GM12872 (cell line): ENCODE measurements at regions not wholly inside any gene's neighbourhood (a gene's known extent, or its start where the extent isn't known, plus 50 kb on each side); places are given as distances from the start of the nearest gene placed in this dataset.

Experiments used
- TF ChIP-seq, protein P1 (sequence below): IDR thresholded peaks from 3 replicates; pipeline ENCODE4 v1.5.1; 2011; ENCODE audit warnings: low read depth, mild to moderate bottlenecking, low read length, moderate library complexity; ENCODE audit not compliant: insufficient read depth

DNA sequence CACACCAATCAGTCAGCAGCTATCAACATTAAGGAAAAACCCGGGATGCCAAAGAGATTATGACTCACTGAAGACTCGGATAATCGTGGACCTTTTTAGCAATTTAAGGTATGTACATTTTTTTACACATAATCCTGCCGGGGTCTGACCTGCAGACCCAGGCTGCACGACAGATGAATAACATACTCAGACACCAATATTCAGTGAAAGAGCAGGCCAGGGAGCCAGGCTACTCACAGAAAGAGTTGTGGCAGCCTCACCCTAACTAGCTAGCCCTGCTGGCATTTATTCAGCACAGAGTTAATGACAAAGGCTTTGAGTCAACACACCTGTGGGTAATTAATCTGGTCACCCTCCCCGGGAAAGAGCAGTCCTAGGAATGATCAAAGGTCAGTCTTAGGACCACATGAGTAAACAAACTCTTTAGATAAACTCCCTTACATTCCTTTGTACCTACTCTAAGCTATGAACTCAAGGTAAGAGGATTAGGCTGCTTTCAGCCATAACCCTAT is 727.5 kb downstream of the TBL1XR1 start:
- TF ChIP-seq, protein P1, sequence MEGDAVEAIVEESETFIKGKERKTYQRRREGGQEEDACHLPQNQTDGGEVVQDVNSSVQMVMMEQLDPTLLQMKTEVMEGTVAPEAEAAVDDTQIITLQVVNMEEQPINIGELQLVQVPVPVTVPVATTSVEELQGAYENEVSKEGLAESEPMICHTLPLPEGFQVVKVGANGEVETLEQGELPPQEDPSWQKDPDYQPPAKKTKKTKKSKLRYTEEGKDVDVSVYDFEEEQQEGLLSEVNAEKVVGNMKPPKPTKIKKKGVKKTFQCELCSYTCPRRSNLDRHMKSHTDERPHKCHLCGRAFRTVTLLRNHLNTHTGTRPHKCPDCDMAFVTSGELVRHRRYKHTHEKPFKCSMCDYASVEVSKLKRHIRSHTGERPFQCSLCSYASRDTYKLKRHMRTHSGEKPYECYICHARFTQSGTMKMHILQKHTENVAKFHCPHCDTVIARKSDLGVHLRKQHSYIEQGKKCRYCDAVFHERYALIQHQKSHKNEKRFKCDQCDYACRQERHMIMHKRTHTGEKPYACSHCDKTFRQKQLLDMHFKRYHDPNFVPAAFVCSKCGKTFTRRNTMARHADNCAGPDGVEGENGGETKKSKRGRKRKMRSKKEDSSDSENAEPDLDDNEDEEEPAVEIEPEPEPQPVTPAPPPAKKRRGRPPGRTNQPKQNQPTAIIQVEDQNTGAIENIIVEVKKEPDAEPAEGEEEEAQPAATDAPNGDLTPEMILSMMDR: no peak

DNA sequence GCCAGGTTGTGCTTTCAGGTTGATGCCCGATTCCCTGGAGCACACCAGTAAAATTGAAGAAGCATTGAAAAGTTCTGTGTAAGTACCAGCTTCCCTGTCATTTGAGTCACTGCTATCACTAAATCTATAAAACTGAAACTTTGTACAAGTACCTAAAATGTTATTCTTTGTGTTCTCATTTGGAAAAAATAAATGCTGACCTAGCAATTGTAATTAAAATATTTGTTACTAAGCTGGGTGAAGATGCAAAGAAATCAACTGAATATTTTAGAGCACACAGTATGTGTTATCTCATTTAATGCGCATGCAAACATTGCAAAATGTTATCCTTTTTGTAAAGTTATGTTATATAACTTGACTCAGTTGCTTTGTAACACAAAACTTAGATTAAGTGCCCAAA is 733.7 kb downstream of the TBL1XR1 start:
- TF ChIP-seq, protein P1: no peak

DNA sequence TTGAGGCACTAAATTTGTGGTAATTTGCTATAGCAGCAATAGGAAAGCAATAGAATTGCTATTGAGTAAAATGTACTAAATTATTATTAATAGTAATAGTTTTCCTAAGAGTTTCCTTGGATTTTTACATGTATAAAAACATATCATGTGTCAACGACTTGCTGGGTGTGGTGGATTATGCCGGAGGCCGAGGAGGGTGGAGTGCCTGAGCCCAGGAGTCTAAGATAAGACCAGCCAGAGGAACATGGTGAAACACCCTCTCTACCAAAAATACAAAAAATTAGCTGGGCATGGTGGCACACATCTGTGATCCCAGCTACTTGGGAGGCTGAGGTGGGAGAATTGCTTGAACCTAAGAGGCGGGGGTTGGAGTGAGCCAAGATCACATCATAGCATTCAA is 749.9 kb downstream of the TBL1XR1 start:
- TF ChIP-seq, protein P1: no peak

DNA sequence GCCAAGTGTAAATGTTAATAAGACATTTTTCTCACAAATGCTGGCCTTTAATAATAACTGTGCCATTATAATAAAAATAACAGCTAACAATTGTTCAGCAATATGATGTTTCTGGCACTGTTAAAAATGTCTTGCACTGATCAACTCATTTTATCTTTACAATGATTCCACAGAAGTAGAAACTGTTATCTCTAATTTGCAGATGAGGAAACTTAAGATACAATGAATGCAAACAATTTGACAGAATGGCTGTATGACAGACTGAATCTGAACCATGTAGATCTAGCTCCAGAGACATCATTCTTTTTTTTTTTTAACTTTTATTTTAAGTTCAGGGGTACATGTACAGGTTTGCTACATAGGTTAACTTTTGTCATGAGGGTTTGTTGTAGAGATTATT is 755.0 kb downstream of the TBL1XR1 start:
- TF ChIP-seq, protein P1: no peak

DNA sequence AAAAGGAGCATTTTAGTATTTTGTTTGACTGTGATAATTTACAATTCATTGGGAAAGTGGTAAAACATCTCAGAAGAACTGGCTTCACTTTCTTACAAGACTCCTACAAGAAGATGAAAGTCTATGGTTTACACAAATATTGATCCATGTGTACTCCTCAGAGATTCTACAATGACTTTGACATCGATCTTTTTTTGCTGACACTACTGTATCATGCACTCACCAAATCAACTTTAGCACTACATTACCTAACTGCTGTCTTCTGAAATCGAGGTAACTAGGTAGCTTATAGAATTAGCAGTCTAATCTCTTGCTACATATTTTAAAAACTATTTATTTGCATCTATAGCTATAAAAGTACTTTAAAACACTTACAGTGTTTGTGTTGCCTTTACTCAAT is 757.6 kb downstream of the TBL1XR1 start:
- TF ChIP-seq, protein P1: no peak

DNA sequence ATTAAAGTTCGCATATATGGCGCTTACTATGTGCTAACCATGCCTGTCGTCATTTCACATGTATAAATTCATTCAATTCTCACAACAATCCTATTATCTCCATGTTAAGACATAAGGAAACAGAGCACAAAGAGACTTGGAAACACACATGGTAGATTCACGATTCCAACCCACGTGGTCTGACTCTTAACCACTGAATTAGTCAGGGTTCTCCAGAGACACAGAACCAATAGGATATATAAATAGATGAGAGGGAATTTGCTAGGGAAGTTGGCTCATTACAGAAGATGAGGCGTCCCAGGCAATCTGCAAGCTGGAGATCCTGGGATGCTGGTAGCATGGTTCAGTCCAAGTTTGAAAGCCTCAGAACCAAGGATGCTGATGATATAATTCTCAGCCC is 765.3 kb downstream of the TBL1XR1 start:
- TF ChIP-seq, protein P1: no peak

DNA sequence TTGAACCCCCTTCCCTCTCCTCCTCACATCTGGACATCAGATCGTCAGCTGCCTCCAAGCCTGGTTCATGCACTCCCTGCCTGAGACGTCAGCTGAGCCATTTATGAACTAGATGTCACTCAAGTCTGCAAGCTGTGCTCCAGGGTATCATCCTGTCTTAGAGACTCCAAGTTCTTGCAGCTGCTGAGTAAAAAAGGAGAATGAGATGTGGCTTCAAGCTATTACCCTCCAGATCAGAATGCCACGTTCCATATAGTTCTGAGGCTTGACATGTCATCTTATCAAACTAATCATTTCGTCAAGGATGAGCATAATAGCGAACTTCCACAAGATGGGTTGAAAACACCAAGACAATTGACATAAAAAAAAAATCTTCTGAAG is 766.3 kb downstream of the TBL1XR1 start:
- TF ChIP-seq, protein P1: no peak
